WTC11 (cell line): ENCODE measurements at regions not wholly inside any gene's neighbourhood (a gene's known extent, or its start where the extent isn't known, plus 50 kb on each side); places are given as distances from the start of the nearest gene placed in this dataset.

Experiments
- ATAC-seq: fragments of 200-7000 bp; cut with Tn5 transposase; 2 replicates; pipeline ENCODE4 v1.10.0; 2021; ENCODE audit warnings: mild to moderate bottlenecking, moderate library complexity
- CTCF ChIA-PET: fragments of 300-600 bp; sonication (Branson Sonifier 250); formaldehyde crosslinking; loops from one replicate; lab custom pipeline; 2021; ENCODE audit warnings: antibody characterized with exemption; lab: Charles Lee
- POLR2A ChIA-PET: fragments of 350-600 bp; sonication (Branson Sonifier 250); formaldehyde crosslinking; loops from one replicate; lab custom pipeline; 2021; ENCODE audit warnings: antibody characterized with exemption; lab: Charles Lee
- DNase-seq: peaks from one replicate; pipeline ENCODE4 v3.0.0; 2021; ENCODE audit warnings: low spot score
- H3K27ac Mint-ChIP-seq: 2 replicates; pipeline ENCODE4 v1.8.0; 2021; ENCODE audit warnings: mixed read lengths
- H3K27me3 Mint-ChIP-seq: 2 replicates; pipeline ENCODE4 v1.8.0; 2021; ENCODE audit warnings: low read depth, mild to moderate bottlenecking, moderate library complexity, mixed read lengths
- H3K36me3 Mint-ChIP-seq: 2 replicates; pipeline ENCODE4 v1.8.0; 2021; ENCODE audit warnings: mixed read lengths
- H3K4me1 Mint-ChIP-seq: 2 replicates; pipeline ENCODE4 v1.8.0; 2022; ENCODE audit warnings: mixed read lengths
- H3K4me3 Mint-ChIP-seq: 2 replicates; pipeline ENCODE4 v1.8.0; 2021; ENCODE audit warnings: mild to moderate bottlenecking, moderate library complexity, mixed read lengths
- H3K9me3 Mint-ChIP-seq: 2 replicates; pipeline ENCODE4 v1.8.0; 2021; ENCODE audit warnings: mixed read lengths
- ATF1 ChIP-seq: sonication (generic); formaldehyde crosslinking; IDR thresholded peaks from 2 replicates; pipeline ENCODE4 v1.8.1; 2023; ENCODE audit warnings: mild to moderate bottlenecking, moderate library complexity, missing genetic modification reagents
- CREB1 ChIP-seq: sonication (generic); formaldehyde crosslinking; IDR thresholded peaks from 2 replicates; pipeline ENCODE4 v1.8.0; 2023; ENCODE audit warnings: mild to moderate bottlenecking, missing genetic modification reagents
- GABPB1 ChIP-seq: sonication (generic); formaldehyde crosslinking; IDR thresholded peaks from 2 replicates; pipeline ENCODE4 v1.8.1; 2023; ENCODE audit warnings: mild to moderate bottlenecking, missing genetic modification reagents
- HMGXB4 ChIP-seq: sonication (generic); formaldehyde crosslinking; IDR thresholded peaks from 2 replicates; pipeline ENCODE4 v1.8.1; 2023; ENCODE audit warnings: mild to moderate bottlenecking, moderate library complexity, missing genetic modification reagents
- MYBL2 ChIP-seq: sonication (generic); formaldehyde crosslinking; IDR thresholded peaks from 2 replicates; pipeline ENCODE4 v1.8.1; 2023; ENCODE audit warnings: mild to moderate bottlenecking, moderate library complexity, missing genetic modification reagents
- NR2C2 ChIP-seq: sonication (generic); formaldehyde crosslinking; IDR thresholded peaks from 2 replicates; pipeline ENCODE4 v1.8.0; 2022; ENCODE audit warnings: mild to moderate bottlenecking, missing genetic modification reagents
- RELA ChIP-seq: sonication (generic); formaldehyde crosslinking; IDR thresholded peaks from 2 replicates; pipeline ENCODE4 v1.8.1; 2022; ENCODE audit warnings: missing genetic modification reagents, mild to moderate bottlenecking, borderline replicate concordance
- RORB ChIP-seq: fragments of 250-450 bp; sonication (Bioruptor Pico); IDR thresholded peaks from 2 replicates; pipeline ENCODE4 v1.9.0; 2021; ENCODE audit warnings: mild to moderate bottlenecking
- SMAD4 ChIP-seq: sonication (generic); formaldehyde crosslinking; IDR thresholded peaks from 2 replicates; pipeline ENCODE4 v1.8.0; 2022; ENCODE audit warnings: mild to moderate bottlenecking, missing genetic modification reagents
- SOX15 ChIP-seq: fragments of 250-450 bp; sonication (Bioruptor Pico); IDR thresholded peaks from 2 replicates; pipeline ENCODE4 v1.9.0; 2021; ENCODE audit warnings: mild to moderate bottlenecking
- SP1 ChIP-seq: sonication (generic); formaldehyde crosslinking; conservative IDR thresholded peaks from 2 replicates; pipeline ENCODE4 v1.8.1; 2022; ENCODE audit warnings: missing genetic modification reagents
- ZMAT4 ChIP-seq: fragments of 250-450 bp; sonication (Bioruptor Pico); IDR thresholded peaks from 2 replicates; pipeline ENCODE4 v1.9.0; 2021; ENCODE audit warnings: mild to moderate bottlenecking
- ZNF219 ChIP-seq: sonication (generic); formaldehyde crosslinking; IDR thresholded peaks from 2 replicates; pipeline ENCODE4 v1.8.0; 2023; ENCODE audit warnings: missing genetic modification reagents, mild to moderate bottlenecking, borderline replicate concordance
- ZNF532 ChIP-seq: fragments of 250-450 bp; sonication (Bioruptor Pico); IDR thresholded peaks from 2 replicates; pipeline ENCODE4 v1.9.0; 2021; ENCODE audit warnings: mild to moderate bottlenecking, borderline replicate concordance
- ZSCAN18 ChIP-seq: fragments of 250-450 bp; sonication (Bioruptor Pico); IDR thresholded peaks from 2 replicates; pipeline ENCODE4 v2.1.2; 2022; ENCODE audit warnings: mild to moderate bottlenecking, moderate library complexity
- TF ChIP-seq, protein P1 (sequence below): sonication (generic); formaldehyde crosslinking; IDR thresholded peaks from 2 replicates; pipeline ENCODE4 v1.8.0; 2023; ENCODE audit warnings: missing genetic modification reagents
- TF ChIP-seq, protein P2 (sequence below): sonication (generic); formaldehyde crosslinking; IDR thresholded peaks from 2 replicates; pipeline ENCODE4 v1.8.1; 2023; ENCODE audit warnings: mild to moderate bottlenecking, missing genetic modification reagents, moderate library complexity
- TF ChIP-seq, protein P3 (sequence below): sonication (generic); formaldehyde crosslinking; IDR thresholded peaks from 2 replicates; pipeline ENCODE4 v1.8.0; 2022; ENCODE audit warnings: mild to moderate bottlenecking, missing genetic modification reagents

DNA sequence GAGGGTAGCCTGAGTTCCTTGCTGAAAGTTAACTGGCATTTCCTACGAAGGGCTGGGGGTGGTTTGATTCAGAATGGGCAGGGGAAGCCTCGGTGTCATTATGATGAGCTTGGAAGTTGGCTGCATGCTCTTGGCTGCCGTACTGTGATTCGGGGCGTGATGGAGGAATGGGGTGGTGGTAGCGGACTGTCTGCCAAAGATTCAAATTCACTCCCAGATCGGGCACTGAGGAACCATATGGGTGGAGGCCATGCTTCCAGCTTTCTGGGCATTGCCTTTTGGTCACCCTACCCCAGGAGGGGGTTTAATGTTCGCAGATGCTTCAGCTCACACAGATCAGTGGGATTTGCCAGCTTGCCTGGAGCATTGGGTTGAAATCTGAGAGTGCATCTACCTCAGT lies 492.8 kb upstream of the EEF2KMT start:
- DNase-seq: no peak
- ChIA-PET POLR2A (no interaction called here), CTCF (no interaction called here)
- H3K27ac Mint-ChIP-seq: no peak overlapping the region
- H3K9me3 Mint-ChIP-seq: peaks cover 88% of the 10 kb centered on the region
- peaks cover 79% of the 10 kb centered on the region for H3K36me3 Mint-ChIP-seq
- TF ChIP-seq NR2C2 (CRISPR knock-in tag) (no peak), HMGXB4 (CRISPR knock-in tag) (no peak), SOX15 (CRISPR knock-in tag) (no peak), RELA (no peak), RORB (no peak), GABPB1 (CRISPR knock-in tag) (no peak), MYBL2 (no peak), SP1 (CRISPR knock-in tag) (no peak), SMAD4 (CRISPR knock-in tag) (no peak)
- TF ChIP-seq, protein P1, sequence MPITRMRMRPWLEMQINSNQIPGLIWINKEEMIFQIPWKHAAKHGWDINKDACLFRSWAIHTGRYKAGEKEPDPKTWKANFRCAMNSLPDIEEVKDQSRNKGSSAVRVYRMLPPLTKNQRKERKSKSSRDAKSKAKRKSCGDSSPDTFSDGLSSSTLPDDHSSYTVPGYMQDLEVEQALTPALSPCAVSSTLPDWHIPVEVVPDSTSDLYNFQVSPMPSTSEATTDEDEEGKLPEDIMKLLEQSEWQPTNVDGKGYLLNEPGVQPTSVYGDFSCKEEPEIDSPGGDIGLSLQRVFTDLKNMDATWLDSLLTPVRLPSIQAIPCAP: no peak
- no peak for ATAC-seq
- H3K27me3 Mint-ChIP-seq: peaks cover 15% of the 10 kb centered on the region; the same call in 1 of the 2 replicates
- H3K4me1 Mint-ChIP-seq: no peaks in the 10 kb centered on the region
- no peak overlapping the region for H3K4me3 Mint-ChIP-seq

- Mint-ChIP-seq H3K36me3 (peaks cover 80% of the 10 kb centered on the region), H3K27ac (no peak overlapping the region), H3K4me1 (no peaks in the 10 kb centered on the region), H3K9me3 (peaks cover 88% of the 10 kb centered on the region), H3K4me3 (no peak overlapping the region), H3K27me3 (peaks cover 15% of the 10 kb centered on the region; the same call in 1 of the 2 replicates)
- ATAC-seq: no peak
- CTCF ChIA-PET: no interaction called here
- POLR2A ChIA-PET: no interaction called here
- TF ChIP-seq ZSCAN18 (no peak), ZMAT4 (no peak)
- TF ChIP-seq, protein P1: no peak
- no peak for DNase-seq
These were observed 492.3 kb upstream of the EEF2KMT start for GRCh38 chr16:5589812-5590373.

DNA sequence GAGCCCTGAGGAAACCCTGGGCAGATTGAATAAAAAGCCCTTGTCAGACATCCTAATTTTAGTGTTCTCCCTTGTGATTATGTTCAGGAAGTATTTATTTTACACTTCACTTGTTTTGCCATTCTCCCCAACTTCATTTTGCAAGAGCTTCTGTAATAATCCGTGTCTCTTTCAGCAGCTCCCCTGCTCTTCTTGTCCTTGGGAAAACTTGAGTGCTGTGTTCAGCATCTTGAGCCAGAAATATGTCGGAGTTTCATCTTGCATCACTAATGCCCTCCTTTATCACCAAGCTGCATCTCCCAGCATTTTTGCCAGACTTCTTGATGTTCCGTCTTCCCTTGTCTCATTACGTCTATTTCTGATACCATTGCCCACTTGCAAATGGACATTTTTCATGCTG lies 486.5 kb upstream of the EEF2KMT start:
- ATAC-seq (no peak), DNase-seq (no peak)
- peaks cover 17% of the 10 kb centered on the region; the same call in 1 of the 2 replicates for H3K27me3 Mint-ChIP-seq
- H3K27ac Mint-ChIP-seq: no peak overlapping the region
- peaks cover 75% of the 10 kb centered on the region for H3K36me3 Mint-ChIP-seq
- ChIA-PET POLR2A (no interaction called here), CTCF (interaction anchor here (0.6 kb wide), 1 partner anchor 59 kb away, joined by 3 read pairs; no protein-coding TSS in a partner anchor)
- H3K9me3 Mint-ChIP-seq: peaks cover 85% of the 10 kb centered on the region
- H3K4me3 Mint-ChIP-seq: no peak overlapping the region
- no peaks in the 10 kb centered on the region for H3K4me1 Mint-ChIP-seq
- TF ChIP-seq ZNF219: no peak
- TF ChIP-seq, protein P2, sequence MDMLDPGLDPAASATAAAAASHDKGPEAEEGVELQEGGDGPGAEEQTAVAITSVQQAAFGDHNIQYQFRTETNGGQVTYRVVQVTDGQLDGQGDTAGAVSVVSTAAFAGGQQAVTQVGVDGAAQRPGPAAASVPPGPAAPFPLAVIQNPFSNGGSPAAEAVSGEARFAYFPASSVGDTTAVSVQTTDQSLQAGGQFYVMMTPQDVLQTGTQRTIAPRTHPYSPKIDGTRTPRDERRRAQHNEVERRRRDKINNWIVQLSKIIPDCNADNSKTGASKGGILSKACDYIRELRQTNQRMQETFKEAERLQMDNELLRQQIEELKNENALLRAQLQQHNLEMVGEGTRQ (CRISPR knock-in tag): no peak
- TF ChIP-seq, protein P3, sequence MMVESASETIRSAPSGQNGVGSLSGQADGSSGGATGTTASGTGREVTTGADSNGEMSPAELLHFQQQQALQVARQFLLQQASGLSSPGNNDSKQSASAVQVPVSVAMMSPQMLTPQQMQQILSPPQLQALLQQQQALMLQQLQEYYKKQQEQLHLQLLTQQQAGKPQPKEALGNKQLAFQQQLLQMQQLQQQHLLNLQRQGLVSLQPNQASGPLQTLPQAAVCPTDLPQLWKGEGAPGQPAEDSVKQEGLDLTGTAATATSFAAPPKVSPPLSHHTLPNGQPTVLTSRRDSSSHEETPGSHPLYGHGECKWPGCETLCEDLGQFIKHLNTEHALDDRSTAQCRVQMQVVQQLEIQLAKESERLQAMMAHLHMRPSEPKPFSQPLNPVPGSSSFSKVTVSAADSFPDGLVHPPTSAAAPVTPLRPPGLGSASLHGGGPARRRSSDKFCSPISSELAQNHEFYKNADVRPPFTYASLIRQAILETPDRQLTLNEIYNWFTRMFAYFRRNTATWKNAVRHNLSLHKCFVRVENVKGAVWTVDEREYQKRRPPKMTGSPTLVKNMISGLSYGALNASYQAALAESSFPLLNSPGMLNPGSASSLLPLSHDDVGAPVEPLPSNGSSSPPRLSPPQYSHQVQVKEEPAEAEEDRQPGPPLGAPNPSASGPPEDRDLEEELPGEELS: no peak
- no peak for TF ChIP-seq CREB1 (CRISPR knock-in tag)
- TF ChIP-seq ZSCAN18: no peak
- TF ChIP-seq ZNF532: no peak
- no peak for TF ChIP-seq ATF1 (CRISPR knock-in tag)
